ENCODE measurements at regions not wholly inside any gene's neighbourhood (a gene's known extent, or its start where the extent isn't known, plus 50 kb on each side); places are given as distances from the start of the nearest gene placed in this dataset.

DNA sequence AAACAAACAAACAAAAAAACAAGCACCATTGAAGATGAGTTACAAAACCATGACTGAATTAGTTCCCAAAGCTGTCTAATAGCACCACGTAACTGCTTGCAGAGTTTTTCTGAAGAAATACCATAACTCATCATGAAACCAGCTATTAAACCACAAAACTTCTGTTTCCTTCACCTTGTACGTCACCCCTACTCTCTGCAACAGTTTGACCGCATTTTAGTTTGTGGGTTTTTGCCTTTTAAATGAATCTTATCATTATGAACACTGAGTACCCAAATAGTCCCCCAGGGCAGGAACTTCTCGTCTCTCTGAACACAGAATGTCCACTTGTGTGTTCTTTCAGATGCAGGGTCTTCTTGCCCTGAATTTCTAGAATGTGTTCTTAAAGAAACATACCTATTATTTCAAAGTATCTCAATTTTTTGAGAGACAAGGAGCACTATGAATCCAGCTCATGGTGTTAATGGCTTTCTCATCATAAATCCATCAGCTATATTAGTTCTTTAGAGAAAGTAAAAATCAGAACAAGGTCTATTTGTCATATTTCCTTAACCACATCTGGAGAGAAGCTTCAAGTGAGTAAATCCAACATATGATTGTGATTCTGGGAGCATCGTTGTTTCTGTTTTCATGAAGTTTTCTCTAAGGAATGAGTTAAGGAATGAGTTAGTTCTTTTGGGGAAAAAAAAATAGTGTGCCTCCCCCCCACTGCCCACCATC lies 210.6 kb downstream of the AUH start:
- no peak overlapping the region for H3K4me3 ChIP-seq (ENCODE audit: low read depth, low read length)
- no peak for DNase-seq (ENCODE audit: low read depth)
- TF ChIP-seq, protein P1, sequence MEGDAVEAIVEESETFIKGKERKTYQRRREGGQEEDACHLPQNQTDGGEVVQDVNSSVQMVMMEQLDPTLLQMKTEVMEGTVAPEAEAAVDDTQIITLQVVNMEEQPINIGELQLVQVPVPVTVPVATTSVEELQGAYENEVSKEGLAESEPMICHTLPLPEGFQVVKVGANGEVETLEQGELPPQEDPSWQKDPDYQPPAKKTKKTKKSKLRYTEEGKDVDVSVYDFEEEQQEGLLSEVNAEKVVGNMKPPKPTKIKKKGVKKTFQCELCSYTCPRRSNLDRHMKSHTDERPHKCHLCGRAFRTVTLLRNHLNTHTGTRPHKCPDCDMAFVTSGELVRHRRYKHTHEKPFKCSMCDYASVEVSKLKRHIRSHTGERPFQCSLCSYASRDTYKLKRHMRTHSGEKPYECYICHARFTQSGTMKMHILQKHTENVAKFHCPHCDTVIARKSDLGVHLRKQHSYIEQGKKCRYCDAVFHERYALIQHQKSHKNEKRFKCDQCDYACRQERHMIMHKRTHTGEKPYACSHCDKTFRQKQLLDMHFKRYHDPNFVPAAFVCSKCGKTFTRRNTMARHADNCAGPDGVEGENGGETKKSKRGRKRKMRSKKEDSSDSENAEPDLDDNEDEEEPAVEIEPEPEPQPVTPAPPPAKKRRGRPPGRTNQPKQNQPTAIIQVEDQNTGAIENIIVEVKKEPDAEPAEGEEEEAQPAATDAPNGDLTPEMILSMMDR (conservative IDR thresholded peaks at IDR 0.05; ENCODE audit: low read depth, low read length) = no peak

DNA sequence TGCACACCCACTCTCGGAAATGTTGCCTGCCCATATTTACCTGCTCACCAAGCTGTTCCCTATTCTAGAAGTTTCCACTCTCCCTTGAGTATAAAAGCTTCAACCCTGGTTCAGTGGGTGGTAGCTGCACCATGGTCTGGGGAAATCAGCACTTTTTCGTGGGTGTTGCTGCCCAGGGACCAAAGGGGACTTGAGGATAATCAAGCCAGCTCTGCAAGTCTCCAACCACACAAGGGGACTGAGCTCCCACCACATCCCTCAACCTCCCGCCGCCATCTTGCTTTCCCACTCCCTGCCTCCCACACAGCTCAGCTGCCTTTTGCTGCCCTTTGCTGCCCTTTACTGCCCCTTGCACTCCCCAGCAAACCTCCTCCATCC lies 210.0 kb downstream of the AUH start:
- TF ChIP-seq, protein P1 (conservative IDR thresholded peaks at IDR 0.05; ENCODE audit: low read depth, low read length) = no peak
- no peak overlapping the region for H3K4me3 ChIP-seq (ENCODE audit: low read depth, low read length)
- DNase-seq (ENCODE audit: low read depth) = no peak

DNA sequence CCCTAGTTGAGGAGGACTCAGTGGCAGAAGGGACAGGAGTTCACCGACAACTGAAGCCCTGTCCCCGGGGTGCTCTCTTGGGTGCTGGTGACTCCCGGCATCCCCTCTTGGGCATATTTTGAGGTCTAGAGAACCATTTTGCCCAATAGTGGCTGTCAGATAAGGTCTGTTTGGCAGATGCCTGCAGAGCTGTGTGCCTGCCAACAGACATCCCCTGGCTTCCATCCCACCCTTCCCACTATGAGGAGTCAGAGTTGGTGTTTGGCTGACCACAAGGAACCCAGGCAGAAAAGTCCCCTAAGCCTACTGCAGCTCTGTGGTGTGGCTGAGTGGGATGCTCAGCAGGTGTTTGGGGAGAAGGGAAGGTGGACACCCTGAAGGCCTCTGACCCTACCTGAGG lies 207.0 kb downstream of the AUH start:
- DNase-seq (ENCODE audit: low read depth) = no peak
- TF ChIP-seq, protein P1 (conservative IDR thresholded peaks at IDR 0.05; ENCODE audit: low read depth, low read length) = no peak
- H3K4me3 ChIP-seq (ENCODE audit: low read depth, low read length) = no peak overlapping the region

DNA sequence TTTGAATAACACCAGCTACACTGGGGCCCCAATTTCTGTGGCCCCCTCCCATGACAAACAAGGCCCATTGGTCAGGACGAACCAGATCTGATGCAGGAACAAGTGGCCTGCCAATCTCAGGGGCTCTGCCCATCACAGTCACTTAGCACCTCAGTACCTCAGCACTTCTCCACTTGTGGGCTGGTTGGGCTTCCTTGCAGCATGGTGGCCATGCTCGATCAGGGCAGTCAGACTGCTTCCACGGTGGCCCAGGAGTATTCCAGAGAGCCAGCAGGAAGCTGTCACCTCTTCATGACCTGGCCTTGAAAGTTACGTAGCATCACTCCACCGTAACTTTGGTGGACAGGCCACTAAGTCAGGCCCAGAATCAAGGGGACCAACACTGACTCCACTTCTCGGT lies 206.5 kb downstream of the AUH start:
- H3K4me3 ChIP-seq (ENCODE audit: low read depth, low read length) = no peak overlapping the region
- no peak for DNase-seq (ENCODE audit: low read depth)
- TF ChIP-seq, protein P1 (conservative IDR thresholded peaks at IDR 0.05; ENCODE audit: low read depth, low read length) = no peak

DNA sequence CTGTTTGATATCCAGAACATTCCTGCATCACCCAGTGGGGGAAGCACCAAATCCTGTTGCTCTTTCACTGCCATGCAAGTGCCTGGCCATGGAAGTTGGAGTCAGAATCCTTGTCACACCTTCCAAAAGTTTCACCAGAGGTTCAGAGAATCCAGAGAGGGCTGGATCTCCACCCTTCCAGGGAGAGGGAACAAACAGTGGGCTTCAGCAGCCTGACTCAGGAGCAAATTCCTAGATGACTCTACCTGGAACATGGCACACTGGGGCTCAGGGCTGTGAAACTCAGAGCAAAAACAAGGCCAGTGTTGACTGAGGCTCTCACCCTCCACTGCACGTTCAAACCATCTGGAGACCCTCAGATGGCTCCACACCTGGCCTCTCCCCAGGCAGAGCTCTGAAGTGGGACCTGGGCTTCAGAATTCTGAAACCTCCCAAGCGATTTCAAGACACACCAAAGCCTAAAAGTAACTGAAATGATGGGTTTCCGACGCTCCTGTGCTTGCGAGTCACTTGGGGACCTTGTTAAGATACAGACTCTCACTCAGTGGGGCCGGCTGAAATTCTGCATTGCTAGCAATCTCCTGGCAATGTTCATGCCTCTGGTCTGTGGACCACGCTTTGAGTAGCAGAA lies 205.9 kb downstream of the AUH start:
- H3K4me3 ChIP-seq (ENCODE audit: low read depth, low read length) = no peak overlapping the region
- DNase-seq (ENCODE audit: low read depth) = no peak
- TF ChIP-seq, protein P1 (conservative IDR thresholded peaks at IDR 0.05; ENCODE audit: low read depth, low read length) = no peak

DNA sequence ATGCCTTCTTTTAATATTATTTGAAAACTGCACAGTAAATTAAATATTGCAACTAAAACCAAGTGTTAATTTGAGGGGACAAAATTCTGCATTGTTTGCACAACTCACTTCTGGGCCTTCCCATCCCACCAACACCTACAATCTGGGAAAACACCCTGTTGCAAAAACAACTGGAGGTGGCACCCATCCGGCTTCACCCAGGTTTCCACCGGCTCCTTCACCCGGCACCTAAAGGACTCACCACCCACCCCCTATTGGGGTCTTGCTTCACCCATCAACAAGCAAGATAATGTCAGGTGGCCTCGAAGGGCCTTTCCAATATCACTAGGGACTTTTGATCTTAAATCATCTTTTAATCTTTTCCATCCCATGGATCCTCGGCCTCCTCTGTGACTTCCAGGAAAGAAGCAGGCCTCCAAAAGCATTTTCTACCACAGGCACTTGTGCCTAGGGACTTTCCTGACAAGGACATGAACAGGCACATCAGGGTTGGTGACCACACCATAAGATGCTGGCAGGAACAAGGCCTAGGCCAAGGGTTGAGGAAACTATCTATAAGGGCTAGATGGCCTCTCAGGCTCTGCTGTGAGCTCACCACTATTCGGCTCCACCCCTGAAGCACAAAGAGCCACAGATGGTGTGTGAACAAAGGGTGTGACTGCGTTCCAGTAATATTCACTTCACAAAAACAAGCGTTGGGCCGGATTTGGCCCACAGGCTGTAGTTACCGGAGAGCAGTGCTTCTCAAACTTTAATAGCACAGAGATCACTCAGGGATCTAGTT lies 205.1 kb downstream of the AUH start:
- no peak for DNase-seq (ENCODE audit: low read depth)
- H3K4me3 ChIP-seq (ENCODE audit: low read depth, low read length) = no peak overlapping the region
- TF ChIP-seq, protein P1 (conservative IDR thresholded peaks at IDR 0.05; ENCODE audit: low read depth, low read length) = no peak

All from epithelial cell of proximal tubule (primary cell).